ENCODE measurements at regions not wholly inside any gene's neighbourhood (a gene's known extent, or its start where the extent isn't known, plus 50 kb on each side); places are given as distances from the start of the nearest gene placed in this dataset.

- Mint-ChIP-seq H3K9me3 (no peaks in the 10 kb centered on the region), H3K27me3 (ENCODE audit: low read depth) (peaks cover 6% of the 10 kb centered on the region), H3K4me3 (no peak overlapping the region), H3K36me3 (no peaks in the 10 kb centered on the region), H3K4me1 (peaks cover 39% of the 10 kb centered on the region), H3K27ac (no peak overlapping the region)
- no peak for DNase-seq (ENCODE audit: low spot score in 2 of 2, unreplicated experiment in 2 of 2)
- TF ChIP-seq CTCF (IDR thresholded peaks at IDR 0.05; ENCODE audit: unreplicated experiment): no peak
Measured at GRCh38 chr10:77713521-77714280, 76.1 kb upstream of the KCNMA1 start.

- Mint-ChIP-seq H3K27ac (no peak overlapping the region), H3K36me3 (no peaks in the 10 kb centered on the region), H3K27me3 (ENCODE audit: low read depth) (peaks cover 6% of the 10 kb centered on the region), H3K4me3 (no peak overlapping the region), H3K4me1 (peaks cover 31% of the 10 kb centered on the region), H3K9me3 (no peaks in the 10 kb centered on the region)
- TF ChIP-seq CTCF (IDR thresholded peaks at IDR 0.05; ENCODE audit: unreplicated experiment): no peak
- DNase-seq (ENCODE audit: low spot score in 2 of 2, unreplicated experiment in 2 of 2): no peak
Measured at GRCh38 chr10:77712207-77712606, 74.6 kb upstream of the KCNMA1 start.

GRCh38 chr10:77711683-77712049 is 74.1 kb upstream of the KCNMA1 start:
- H3K27me3 Mint-ChIP-seq (ENCODE audit: low read depth): peaks cover 6% of the 10 kb centered on the region
- peak; percentile 60 for TF ChIP-seq CTCF (IDR thresholded peaks at IDR 0.05; ENCODE audit: unreplicated experiment)
- no peak for DNase-seq (ENCODE audit: low spot score in 2 of 2, unreplicated experiment in 2 of 2)
- H3K27ac Mint-ChIP-seq: no peak overlapping the region
- H3K9me3 Mint-ChIP-seq: no peaks in the 10 kb centered on the region
- H3K4me1 Mint-ChIP-seq: peaks cover 26% of the 10 kb centered on the region
- peak overlapping the region; percentile 62 for H3K4me3 Mint-ChIP-seq
- no peaks in the 10 kb centered on the region for H3K36me3 Mint-ChIP-seq

GRCh38 chr10:77710759-77711682 is 73.4 kb upstream of the KCNMA1 start:
- Mint-ChIP-seq H3K4me1 (peaks cover 19% of the 10 kb centered on the region), H3K27ac (no peak overlapping the region), H3K36me3 (no peaks in the 10 kb centered on the region), H3K4me3 (peak overlapping the region; percentile 62), H3K9me3 (no peaks in the 10 kb centered on the region), H3K27me3 (ENCODE audit: low read depth) (peaks cover 6% of the 10 kb centered on the region)
- TF ChIP-seq CTCF (IDR thresholded peaks at IDR 0.05; ENCODE audit: unreplicated experiment): peak; percentile 96
- peak; percentile 67 to 96 for DNase-seq (ENCODE audit: low spot score in 2 of 2, unreplicated experiment in 2 of 2)

GRCh38 chr10:77710081-77710551 is 72.5 kb upstream of the KCNMA1 start:
- Mint-ChIP-seq H3K4me3 (peak overlapping the region; percentile 6), H3K4me1 (peaks cover 18% of the 10 kb centered on the region)

More at GRCh38 chr10:77710081-77710551, 72.5 kb upstream of the KCNMA1 start:
- peaks cover 2% of the 10 kb centered on the region for H3K36me3 Mint-ChIP-seq
- no peak overlapping the region for H3K27ac Mint-ChIP-seq
- H3K9me3 Mint-ChIP-seq: no peaks in the 10 kb centered on the region
- DNase-seq (ENCODE audit: low spot score in 2 of 2, unreplicated experiment in 2 of 2): no peak
- no peak for TF ChIP-seq CTCF (IDR thresholded peaks at IDR 0.05; ENCODE audit: unreplicated experiment)
- H3K27me3 Mint-ChIP-seq (ENCODE audit: low read depth): peaks cover 6% of the 10 kb centered on the region
